HG02943 (cell line): ENCODE measurements at regions not wholly inside any gene's neighbourhood (a gene's known extent, or its start where the extent isn't known, plus 50 kb on each side); places are given as distances from the start of the nearest gene placed in this dataset.

Experiments used
- ATAC-seq: cut with Tn5 transposase; IDR thresholded peaks from one replicate; pipeline ENCODE4 v1.9.1; 2021; ENCODE audit warnings: mild to moderate bottlenecking, low read depth, moderate library complexity; ENCODE audit not compliant: unreplicated experiment

DNA sequence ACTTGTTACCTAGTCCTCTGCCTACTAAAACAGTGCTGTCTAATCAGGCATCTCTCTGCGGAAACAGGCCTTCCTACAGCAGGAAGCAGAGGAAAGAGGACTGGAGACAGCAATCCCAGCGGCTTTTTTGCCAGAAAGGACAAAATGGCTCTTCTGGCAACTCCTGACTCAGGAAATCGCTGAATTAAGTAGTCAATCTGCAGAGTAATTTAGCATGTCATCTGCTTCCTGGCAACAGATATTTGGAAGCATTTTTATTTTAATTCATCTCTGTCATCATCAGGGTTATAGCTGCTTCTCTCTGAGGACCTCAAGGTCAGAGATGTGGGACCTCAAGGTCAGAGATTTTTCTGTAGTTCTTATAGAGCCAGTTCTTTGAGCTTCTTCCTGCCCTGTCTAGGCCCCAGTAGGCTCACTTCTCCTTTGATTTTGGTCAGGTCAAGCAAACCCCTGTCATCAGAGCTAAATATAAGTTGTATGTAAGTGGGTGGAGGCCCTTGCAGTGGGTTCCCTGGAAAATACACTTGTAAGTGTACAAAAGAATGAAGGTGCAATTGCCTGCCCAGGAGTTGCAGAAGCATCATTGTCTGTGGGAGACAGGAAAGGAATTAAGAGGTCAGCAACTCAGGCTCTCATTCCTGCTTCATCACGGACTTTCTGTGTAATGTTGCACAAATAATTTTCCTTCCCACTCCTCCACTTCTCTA, 229.4 kb downstream of the ALDH8A1 start:
- ATAC-seq = no peak

GRCh38 chr6:134719911-134720310, 230.0 kb downstream of the ALDH8A1 start:
- ATAC-seq = no peak

GRCh38 chr6:134719286-134719685, 230.6 kb downstream of the ALDH8A1 start:
- ATAC-seq = no peak

DNA sequence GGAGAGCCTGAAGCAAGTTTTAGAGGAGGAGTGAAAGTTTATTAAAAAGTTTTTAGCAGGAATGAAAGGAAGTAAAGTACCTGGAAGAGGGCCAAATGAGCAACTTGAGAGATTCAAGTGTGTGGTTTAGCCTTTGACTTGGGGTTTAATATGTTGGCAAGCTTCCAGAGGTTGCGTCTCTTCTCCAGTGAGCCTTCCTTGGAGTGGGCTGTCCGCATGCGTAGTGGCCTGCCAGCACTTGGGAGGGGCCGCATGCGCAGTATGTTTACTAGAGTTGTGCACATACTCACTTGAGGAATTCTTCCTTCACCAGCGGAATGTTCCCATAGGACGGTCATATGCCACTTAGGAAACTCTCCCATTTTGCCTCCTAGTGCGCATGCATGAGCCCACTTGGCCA, 235.2 kb downstream of the ALDH8A1 start:
- ATAC-seq = no peak

DNA sequence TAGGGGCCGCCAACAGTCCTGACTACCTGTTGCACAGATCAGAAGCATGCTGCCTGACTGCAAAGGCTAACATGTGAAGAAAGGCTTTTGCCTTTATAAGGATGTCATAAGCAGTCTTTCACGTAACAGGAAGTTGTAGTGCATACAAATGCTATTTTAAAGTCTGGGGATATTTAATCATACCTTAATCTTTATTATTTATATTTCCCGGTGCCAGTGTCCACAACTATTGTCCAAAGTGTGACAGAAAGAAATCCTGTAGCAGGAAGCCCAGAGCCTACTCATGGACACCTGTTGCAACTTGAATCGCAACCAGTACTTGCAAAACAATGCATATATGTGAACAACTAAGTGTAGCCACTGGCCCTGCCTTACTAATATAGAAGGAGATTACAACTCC, 235.8 kb downstream of the ALDH8A1 start:
- ATAC-seq = no peak

- no peak for ATAC-seq
These were observed 237.6 kb downstream of the ALDH8A1 start for GRCh38 chr6:134712311-134712710.

DNA sequence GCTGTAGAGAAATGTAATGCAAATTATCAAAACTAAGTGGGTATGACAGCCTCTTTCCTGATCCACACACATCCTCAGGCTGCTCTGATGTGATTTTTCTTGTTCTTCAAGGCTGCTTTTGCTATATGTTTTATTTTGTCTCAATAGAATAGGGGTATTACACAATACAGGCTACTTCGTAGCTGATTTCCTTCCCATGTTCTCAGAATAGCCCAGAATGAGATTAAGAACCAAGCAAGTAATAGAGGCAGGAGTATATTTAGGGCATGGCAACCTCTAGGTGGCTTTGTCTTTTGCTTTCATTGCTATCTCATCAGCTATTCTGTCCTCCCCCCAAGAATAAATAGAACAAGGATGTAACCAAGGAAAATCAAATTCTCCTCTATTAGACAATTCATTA, 241.8 kb downstream of the ALDH8A1 start:
- no peak for ATAC-seq

DNA sequence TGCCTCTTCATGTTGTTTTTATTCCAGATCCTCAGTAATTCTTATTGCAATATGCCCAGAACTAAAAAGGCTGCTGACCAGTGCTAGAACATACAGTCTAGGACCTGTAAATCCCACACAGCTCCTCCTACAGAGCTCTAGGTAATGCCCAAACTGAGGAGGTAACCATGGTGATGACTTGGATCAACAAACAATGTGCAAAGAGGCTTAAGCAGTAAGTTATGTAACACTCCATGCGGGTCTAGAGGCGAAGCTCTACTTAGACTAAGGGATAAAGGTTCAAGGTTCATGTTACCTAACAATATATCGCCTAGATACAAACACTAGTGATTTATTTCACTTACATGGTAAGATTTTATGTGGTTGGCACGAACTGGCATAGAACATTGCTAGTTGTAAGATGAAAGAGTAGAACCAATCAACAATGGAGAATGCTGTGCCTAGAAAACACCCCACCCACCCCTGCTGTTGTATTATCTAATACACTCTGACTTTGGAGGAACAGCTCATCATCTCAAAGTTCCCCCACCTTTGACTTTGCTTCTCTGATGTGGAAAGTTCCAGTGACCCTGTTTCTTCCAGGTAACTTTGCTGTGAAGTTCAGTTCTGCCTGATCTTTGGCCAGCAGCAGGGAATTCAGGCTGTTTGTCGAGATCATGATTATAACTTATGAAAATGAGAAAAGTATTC, 242.4 kb downstream of the ALDH8A1 start:
- no peak for ATAC-seq

GRCh38 chr6:134706806-134707205, 243.1 kb downstream of the ALDH8A1 start:
- ATAC-seq = no peak

GRCh38 chr6:134706153-134706552, 243.7 kb downstream of the ALDH8A1 start:
- ATAC-seq = no peak

DNA sequence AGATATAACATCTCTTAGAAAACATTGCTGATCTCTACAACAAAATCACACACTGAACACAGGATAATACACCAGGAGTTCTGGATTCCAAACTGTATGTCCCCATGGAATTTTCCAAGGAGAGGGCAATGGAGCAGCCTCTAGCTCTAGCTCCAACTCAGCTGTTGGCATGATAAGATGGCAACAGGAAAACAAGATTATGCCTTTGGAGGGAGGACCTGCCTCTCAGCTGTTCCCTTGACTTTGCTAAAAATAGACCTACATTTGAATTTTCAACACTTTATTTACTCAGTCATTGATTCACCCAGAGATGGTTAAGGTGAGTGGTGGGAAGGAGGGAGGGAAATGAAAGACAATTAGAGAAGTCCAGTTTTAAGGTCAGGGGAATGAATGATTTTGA, 246.7 kb downstream of the ALDH8A1 start:
- no peak for ATAC-seq

- ATAC-seq = no peak
These were observed 247.6 kb downstream of the ALDH8A1 start for GRCh38 chr6:134702279-134702678.

GRCh38 chr6:134701301-134701700, 248.6 kb downstream of the ALDH8A1 start:
- no peak for ATAC-seq

- ATAC-seq = no peak
These were observed 251.7 kb downstream of the ALDH8A1 start for GRCh38 chr6:134698228-134698627.

GRCh38 chr6:134692008-134692407, 257.9 kb downstream of the ALDH8A1 start:
- no peak for ATAC-seq

GRCh38 chr6:134691180-134691579, 258.7 kb downstream of the ALDH8A1 start:
- no peak for ATAC-seq

DNA sequence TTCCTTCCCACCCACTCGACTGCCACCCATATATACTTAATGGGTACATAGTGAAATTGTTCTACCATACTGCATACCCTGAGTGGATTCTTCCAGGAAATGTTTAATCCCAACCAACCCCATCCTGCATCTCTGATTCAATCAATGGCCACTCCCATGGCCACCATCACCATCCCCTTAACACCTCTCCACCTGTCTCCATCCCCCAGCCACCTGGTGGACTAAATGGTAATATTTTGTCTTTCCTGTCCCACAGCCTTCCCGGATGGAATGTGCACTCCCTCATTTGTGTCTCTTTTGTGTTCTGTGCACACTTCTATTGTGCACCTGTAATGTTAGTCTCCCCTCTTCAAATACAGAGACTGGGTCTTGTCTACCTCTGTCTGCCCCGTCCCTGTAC, 259.9 kb downstream of the ALDH8A1 start:
- ATAC-seq = no peak

- ATAC-seq = no peak
These were observed 260.3 kb downstream of the ALDH8A1 start for GRCh38 chr6:134689641-134690040.

- ATAC-seq = no peak
These were observed 260.7 kb downstream of the ALDH8A1 start for GRCh38 chr6:134689177-134689576.

- no peak for ATAC-seq
These were observed 263.8 kb downstream of the ALDH8A1 start for GRCh38 chr6:134686071-134686470.

GRCh38 chr6:134684423-134684795, 265.5 kb downstream of the ALDH8A1 start:
- no peak for ATAC-seq

- ATAC-seq = no peak
These were observed 266.0 kb downstream of the ALDH8A1 start for GRCh38 chr6:134683783-134684422.
